Fibroblast of the conjunctiva (primary cell): ENCODE measurements at regions not wholly inside any gene's neighbourhood (a gene's known extent, or its start where the extent isn't known, plus 50 kb on each side); places are given as distances from the start of the nearest gene placed in this dataset.
A peak's percentile ranks its signal among the peaks of the same experiment; 100 is the strongest.
"Not testable (repeated sequence)": the region's sequence is repeated elsewhere in the genome, so short reads cannot be mapped to it uniquely, and the experiment has no call there.

Experiments
- DNase-seq: peaks from one replicate; pipeline ENCODE4 v3.0.0-alpha.2; 2010; ENCODE audit warnings: low read depth

GRCh38 chr5:121485281-121485680 is 366.4 kb upstream of the FTMT start:
- DNase-seq = no peak

DNA sequence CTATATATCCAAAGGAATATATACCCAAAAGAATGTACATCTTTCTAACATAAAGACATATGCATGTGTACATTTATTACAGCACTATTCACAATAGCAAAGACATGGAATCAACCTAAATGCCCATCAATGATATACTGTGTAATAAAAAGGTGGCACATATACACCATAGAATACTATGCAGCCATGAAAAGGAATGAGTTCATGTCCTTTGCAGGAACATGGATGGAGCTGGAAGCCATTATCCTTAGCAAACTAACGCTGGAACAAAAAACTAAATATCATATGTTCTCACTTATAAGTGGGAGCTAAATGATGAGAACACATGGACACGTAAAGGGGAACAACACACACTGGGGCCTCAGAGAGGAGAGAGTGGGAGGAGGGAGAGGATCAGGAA is 365.7 kb upstream of the FTMT start:
- not testable (repeated sequence) for DNase-seq

- DNase-seq = no peak
Measured at GRCh38 chr5:121489972-121490371, 361.7 kb upstream of the FTMT start.

- DNase-seq = no peak
Measured at GRCh38 chr5:121497176-121497575, 354.5 kb upstream of the FTMT start.

DNA sequence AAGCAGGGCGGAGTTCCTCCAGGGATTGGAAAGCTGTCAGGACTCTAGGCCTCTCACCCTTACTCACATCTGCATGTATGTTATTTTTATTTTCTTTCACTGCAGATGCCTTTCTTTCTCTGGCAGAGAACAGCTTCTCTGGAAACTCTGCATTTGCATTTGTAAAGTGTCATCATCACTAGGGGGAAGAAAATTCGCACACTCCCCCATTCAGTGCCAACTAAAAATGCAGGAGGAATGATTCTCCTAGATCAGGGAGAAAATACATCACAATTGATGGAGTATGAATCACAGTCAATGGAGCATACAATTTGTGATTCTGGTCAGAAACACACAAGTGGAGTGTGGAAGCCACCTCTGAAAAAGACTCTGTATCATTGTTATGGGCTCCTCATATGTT is 351.4 kb upstream of the FTMT start:
- no peak for DNase-seq

DNA sequence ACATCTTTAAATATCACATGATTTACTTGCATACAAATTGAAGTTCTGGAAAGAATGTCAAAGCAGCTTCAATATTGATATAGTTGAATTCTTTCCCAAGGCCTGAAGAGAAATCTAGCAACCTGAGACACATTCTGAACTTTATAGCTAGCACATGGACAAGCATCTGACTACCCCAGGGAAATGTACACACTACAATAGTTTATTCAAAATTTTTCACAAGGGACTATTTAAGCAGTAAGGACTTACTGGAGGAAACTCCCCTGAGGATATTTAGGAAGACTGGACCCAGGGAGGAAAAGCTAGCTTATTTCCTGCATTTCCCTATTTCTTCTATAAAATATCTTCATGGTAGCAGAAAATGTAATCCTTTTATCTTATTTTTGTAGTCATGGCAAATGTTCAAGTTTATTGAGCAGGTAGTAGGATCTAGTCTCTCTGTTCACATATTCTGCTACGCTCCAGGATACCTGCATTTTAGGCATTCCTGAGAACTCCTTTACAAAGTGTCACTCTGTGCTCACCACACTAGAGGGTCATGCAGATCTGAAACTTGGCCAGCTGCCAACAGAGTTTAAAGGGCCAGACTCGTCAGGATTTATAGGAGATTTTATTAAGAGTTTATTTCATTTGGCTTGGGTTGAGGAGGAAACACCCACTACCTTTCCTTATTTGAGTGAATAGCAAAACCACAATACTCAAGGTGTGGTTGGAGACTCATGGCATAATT is 348.4 kb upstream of the FTMT start:
- DNase-seq = no peak

GRCh38 chr5:121516997-121517396 is 334.7 kb upstream of the FTMT start:
- no peak for DNase-seq

GRCh38 chr5:121525706-121526105 is 326.0 kb upstream of the FTMT start:
- peak; percentile 1 for DNase-seq

DNA sequence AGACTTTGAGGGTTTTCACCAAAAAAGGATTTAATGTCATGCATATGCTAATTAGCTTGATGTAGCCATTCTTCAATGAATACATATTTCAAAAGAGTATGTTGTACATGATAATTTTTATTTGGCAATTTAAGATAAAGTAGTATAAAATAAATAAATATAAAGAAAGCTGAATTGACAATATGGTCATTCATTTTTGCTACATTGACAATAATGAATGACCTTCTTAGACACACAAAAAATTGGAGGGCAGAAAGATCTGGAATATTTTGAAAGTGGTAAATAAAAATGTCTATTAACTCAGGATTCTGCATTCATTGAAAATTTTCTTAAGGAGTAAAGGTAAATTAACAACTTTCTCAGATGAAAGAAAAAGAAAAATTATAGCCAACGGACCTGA is 324.8 kb upstream of the FTMT start:
- no peak for DNase-seq

- DNase-seq = no peak
Measured at GRCh38 chr5:121533814-121534213, 317.9 kb upstream of the FTMT start.

DNA sequence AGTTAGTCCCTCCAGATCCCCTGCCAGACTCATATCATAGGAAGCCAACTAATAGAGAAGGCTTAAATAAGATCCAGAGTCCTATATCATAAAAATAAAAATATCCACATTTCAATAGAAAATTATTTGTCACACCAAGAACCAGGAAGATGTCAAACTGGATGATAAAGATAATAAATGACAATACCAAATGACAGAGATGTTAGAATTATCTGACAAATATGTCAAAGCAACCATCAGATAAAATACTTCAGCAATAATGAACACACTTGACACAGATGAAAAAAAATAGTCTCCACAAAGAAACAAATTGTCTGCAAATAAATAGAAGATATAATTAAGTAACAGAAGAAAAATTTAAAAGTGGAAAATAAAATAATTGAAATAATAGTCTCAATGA is 300.7 kb upstream of the FTMT start:
- no peak for DNase-seq

- no peak for DNase-seq
Measured at GRCh38 chr5:121559832-121560231, 291.9 kb upstream of the FTMT start.

DNA sequence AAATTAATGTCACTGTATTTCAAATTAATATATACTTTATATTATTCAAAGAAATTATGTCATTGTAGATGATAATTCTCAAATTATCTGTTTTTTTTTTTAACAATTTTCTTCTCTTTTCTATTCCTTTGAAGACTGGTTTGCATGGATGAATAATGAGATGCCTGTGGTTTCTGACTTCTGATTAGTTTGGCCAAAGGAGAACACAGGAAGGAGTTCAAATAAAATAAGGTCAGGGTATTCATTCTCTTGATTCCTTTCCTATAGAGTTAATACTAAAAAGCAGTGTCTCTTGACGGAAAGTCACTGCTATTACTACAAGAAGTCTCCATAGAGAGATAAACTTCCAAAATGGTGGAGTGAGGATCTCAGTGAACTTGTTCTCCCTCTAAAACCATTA is 279.6 kb upstream of the FTMT start:
- no peak for DNase-seq

- no peak for DNase-seq
Measured at GRCh38 chr5:121573721-121574382, 277.8 kb upstream of the FTMT start.

DNA sequence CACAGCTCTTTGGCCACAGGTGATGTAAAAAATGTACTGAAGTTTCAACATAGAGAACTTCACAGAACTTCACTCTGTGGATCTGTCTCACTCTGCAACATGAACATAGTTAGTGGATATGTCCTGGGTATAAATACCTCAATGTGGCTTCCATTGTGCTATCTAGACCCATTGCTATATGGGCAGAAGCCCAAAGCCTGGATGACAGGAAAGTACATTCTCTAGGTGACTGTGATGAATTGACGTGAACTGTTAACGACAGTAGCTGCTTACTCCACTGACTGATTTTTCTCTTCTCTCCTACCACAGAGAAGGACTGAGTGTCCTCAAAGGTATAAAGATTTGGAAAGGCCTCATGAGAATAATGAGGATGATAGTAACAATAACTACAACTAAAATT is 270.1 kb upstream of the FTMT start:
- DNase-seq = no peak

DNA sequence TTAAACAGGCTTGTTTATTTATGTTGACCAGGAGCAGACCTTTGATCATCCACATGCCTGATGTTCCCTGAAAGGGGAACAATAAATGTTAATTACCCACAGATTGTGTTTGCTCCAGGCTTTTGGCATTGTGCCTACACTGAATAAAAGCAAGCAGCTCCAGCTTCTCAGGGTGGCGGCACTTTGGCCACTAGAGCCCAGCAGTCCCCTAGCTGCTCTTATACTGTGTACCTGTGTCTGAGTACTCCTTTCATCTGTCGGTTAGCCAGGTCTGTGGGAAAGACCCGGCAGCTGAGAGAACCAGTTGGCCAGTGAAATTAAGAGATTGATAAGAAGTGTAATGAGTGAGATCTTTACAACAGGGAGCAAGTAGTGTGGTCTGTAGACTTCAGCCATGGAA is 254.8 kb upstream of the FTMT start:
- DNase-seq = no peak

DNA sequence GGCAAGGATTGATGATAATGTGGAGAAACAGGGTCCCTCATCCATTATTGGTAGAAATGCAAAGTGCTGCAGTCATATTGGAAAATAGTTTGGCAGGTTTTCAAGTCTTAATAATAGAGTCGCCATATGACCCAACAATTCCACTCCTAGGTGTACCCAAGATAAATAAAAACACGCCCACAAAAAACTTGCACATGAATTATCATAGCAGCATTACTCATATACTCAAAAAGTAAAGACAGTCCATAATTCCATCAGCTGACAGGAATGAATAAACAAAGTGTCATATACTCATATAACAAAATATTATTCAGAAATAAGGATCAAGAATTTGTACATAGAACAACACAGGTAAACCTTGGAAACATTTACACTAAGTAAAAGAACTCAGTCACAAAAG is 242.9 kb upstream of the FTMT start:
- DNase-seq = no peak

- DNase-seq = no peak
Measured at GRCh38 chr5:121624035-121624434, 227.6 kb upstream of the FTMT start.

DNA sequence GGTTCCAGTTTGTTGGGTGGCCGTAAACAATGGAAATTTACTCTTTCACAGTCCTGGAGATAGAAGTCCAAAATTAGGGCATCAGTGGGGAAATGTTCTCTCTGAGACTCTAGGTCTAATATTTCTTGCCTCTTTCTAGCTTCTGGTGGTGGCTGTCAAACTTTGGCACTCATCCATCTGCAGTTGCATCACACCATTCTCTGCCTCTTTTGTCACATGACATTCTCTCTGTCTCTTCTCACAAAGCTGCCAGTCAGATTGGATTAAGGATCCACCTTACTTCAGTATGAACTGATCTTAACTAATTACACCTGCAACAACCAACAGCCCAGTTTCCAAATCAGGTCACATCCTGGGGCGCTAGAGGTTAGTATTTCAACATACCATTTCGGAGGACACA is 222.9 kb upstream of the FTMT start:
- DNase-seq = no peak

DNA sequence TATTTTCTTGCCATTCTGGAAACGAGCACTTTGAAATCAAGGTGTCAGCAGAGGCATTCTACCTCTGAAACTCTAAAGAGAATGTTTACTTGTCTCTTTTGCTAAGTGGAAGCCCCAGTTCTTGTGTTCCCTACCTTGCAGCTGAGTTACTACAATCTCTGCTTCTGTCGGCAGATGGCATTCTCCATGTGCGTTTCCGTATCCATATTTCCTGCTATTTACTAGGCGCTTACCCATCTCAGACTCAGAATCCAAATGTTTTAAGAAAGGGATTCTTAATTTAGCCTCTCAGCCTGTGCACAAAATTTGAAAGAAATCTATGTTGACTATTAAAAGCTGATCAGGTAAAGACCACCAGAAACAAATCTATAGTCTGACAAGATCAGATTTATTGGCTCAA is 221.3 kb upstream of the FTMT start:
- DNase-seq = no peak

DNA sequence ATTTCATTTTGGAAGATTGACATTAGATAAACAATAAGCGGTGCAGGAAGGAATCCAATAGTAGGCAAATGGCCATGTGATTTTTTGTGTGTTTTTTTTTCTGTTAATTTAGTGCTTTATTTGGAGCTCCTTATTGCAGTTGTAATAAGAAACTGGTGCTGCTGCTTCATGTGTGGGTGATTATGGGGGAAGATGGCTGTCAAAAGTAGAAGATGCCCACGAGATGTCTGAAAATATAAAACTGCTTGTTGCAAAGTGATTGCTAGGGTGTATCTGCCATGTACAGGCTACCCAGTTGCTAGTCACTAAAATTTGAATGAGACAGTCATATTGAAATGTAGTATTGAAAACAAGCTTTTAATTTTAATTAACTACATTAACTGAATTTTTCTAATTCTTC is 216.7 kb upstream of the FTMT start:
- no peak for DNase-seq

DNA sequence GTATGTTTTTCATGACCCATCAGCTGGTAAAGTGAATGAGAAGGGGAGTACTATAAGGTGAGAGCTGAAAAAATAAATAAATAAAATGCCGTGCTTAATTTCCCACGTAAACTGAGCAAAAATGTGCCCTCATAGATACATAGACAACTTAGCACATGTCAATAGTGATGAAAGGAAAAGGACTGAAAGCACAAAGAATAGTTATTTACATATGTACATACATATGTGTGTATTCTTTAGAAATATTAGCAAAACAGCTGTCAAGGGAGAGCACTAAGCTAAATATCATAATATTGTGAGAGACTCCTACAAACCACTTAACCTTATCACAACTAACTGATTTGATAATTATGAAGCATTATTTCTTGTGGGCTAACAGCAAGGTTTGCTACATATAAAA is 213.6 kb upstream of the FTMT start:
- DNase-seq = no peak

DNA sequence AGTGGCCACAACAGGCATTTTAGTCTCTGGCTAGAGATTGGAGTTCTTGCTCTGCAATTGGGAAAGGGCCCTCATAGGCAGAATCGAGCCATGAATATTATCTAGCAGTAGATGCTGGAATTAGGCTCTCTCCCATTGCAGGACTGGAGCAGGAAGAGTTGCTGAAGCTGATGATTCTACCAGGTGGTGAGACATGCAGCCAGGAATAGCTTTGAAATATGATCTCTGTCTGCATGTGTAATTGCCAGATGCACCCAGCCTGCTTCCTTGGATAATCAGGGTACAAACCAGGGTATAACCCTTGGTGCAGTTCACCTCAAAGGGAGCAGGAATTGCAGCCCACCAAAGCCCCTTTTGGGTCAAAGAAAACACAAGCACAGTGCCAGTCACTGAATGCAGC is 211.4 kb upstream of the FTMT start:
- no peak for DNase-seq

DNA sequence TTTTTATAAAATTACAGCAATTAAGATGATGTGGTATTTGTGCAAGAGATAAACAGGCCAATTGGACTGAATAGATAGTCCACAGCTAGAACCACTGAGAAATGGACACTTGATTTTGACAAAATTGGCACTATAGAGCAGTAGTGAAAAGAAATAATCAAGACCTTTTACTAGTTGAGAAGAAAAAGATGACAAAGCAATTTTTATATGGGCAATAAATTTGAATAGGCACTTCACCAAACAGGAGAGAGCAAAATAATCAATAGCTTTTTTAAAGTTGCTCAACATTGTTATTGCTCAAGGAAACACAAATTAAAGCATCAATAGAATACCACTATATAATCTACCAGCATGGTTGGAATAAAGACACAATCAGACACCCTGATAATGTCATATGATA is 193.5 kb upstream of the FTMT start:
- DNase-seq = no peak
